BJ (cell line): ENCODE measurements at regions not wholly inside any gene's neighbourhood (a gene's known extent, or its start where the extent isn't known, plus 50 kb on each side); places are given as distances from the start of the nearest gene placed in this dataset.

Experiments used
- CTCF ChIA-PET: fragments of 350-600 bp; formaldehyde crosslinking; extraction: SDS; loops from one replicate; lab custom pipeline; 2021; ENCODE audit warnings: antibody characterized with exemption, inconsistent platforms; lab: Yijun Ruan, JAX
- POLR2A ChIA-PET: fragments of 300-600 bp; sonication (Branson Sonifier 250); formaldehyde crosslinking; extraction: SDS; loops from one replicate; lab custom pipeline; 2021; ENCODE audit warnings: antibody characterized with exemption; lab: Charles Lee
- DNase-seq: peaks from one replicate; pipeline ENCODE4 v3.0.0-alpha.2; 2011; ENCODE audit warnings: low read depth
- H3K27me3 ChIP-seq: 2 replicates; pipeline ENCODE4 v1.6.0; 2011; ENCODE audit warnings: low read length; ENCODE audit not compliant: control insufficient read depth, insufficient read depth
- H3K36me3 ChIP-seq: 2 replicates; pipeline ENCODE4 v1.5.1; 2011; ENCODE audit warnings: low read length; ENCODE audit not compliant: control insufficient read depth, insufficient read depth
- H3K4me3 ChIP-seq: 2 replicates; pipeline ENCODE4 v1.5.1; 2011; ENCODE audit warnings: low read depth, mild to moderate bottlenecking, control low read depth, low read length
- TF ChIP-seq, protein P1 (sequence below): IDR thresholded peaks from 2 replicates; pipeline ENCODE4 v1.5.1; 2011; ENCODE audit warnings: low read depth, mild to moderate bottlenecking, control low read depth, inconsistent platforms, low read length, moderate library complexity; ENCODE audit not compliant: insufficient read depth

DNA sequence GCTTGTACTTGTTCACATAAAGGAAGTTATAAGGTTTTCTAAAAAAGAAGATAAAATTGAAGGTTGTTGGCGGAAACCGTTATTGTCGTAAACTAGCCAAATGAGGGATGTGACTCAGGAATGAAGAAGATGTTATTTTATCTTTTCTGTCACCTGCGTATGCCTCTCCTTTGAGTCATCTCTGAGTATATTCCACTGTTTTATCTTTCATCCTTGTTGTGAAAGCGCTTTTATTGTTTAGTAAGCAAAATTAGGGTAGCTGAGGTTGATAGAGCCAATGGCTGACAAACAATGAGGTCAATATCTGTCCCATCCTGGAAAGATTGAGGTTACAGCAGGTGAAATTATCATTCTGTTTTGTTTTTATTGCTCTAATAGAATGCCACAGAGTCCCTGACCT lies 105.0 kb downstream of the TUSC1 start:
- ChIA-PET POLR2A (no interaction called here), CTCF (no interaction called here)
- no peaks in the 10 kb centered on the region for H3K27me3 ChIP-seq
- TF ChIP-seq, protein P1, sequence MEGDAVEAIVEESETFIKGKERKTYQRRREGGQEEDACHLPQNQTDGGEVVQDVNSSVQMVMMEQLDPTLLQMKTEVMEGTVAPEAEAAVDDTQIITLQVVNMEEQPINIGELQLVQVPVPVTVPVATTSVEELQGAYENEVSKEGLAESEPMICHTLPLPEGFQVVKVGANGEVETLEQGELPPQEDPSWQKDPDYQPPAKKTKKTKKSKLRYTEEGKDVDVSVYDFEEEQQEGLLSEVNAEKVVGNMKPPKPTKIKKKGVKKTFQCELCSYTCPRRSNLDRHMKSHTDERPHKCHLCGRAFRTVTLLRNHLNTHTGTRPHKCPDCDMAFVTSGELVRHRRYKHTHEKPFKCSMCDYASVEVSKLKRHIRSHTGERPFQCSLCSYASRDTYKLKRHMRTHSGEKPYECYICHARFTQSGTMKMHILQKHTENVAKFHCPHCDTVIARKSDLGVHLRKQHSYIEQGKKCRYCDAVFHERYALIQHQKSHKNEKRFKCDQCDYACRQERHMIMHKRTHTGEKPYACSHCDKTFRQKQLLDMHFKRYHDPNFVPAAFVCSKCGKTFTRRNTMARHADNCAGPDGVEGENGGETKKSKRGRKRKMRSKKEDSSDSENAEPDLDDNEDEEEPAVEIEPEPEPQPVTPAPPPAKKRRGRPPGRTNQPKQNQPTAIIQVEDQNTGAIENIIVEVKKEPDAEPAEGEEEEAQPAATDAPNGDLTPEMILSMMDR = no peak
- no peak overlapping the region for H3K4me3 ChIP-seq
- no peaks in the 10 kb centered on the region for H3K36me3 ChIP-seq
- no peak for DNase-seq

DNA sequence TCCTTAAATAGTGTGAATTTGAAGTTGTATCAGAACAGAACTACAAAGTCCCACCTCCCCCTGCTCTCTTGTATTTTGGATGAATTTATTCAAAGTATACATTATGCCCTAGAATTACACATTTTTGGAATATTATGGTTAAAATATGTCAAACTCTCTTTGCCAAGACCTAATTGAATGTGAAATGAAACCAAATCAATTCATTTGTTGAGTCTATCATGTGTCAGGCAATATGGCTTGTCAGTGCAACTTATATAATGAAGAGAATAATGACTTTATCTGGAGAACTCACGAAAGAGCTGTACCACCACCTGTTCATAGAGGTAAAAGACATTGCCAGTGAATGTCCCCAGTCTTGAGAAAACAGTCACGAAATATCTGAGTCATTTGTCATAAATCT lies 106.8 kb downstream of the TUSC1 start:
- Histone ChIP-seq H3K27me3 (no peaks in the 10 kb centered on the region), H3K36me3 (no peaks in the 10 kb centered on the region), H3K4me3 (no peak overlapping the region)
- TF ChIP-seq, protein P1 = no peak
- CTCF ChIA-PET = no interaction called here
- no peak for DNase-seq
- POLR2A ChIA-PET = no interaction called here

DNA sequence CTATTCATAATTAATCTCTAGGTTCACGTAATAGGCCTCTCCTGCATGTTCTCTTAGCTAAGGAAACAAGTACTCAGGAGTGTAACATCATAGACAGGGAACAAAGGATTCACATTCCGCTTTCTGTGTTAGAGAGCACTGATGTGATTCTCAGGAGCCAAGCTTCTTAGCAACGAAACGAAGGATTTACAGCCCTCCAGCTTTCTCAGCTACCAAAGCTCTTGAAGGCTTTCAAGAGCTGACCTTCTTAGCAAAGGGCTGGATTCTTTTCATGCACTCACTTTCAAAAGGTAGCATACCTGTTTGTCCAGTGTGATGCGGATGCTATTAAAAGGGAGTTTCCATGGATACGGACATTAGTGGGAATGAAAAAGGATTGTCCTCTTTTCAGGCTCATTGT lies 107.4 kb downstream of the TUSC1 start:
- POLR2A ChIA-PET = no interaction called here
- TF ChIP-seq, protein P1 = no peak
- Histone ChIP-seq H3K27me3 (no peaks in the 10 kb centered on the region), H3K36me3 (no peaks in the 10 kb centered on the region), H3K4me3 (no peak overlapping the region)
- CTCF ChIA-PET = no interaction called here
- no peak for DNase-seq

DNA sequence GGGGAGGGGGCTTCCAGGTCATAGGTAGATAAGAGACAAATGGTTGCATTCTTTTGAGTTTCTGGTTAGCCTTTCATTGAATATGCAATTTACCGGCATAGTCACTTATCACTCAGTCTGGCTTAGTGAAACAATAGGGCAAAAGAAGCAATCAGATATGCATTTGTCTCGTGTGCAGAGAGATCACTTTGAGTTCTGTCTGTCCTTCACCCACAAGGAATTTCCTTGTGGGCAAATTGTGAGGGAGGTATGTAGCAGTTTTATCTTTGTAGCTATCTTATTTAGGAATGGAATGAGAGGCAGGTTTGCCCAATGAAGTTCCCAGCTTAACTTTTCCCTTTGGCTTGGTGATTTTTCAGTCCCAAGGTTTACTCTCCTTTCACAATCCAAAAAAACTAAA lies 116.1 kb downstream of the TUSC1 start:
- CTCF ChIA-PET = no interaction called here
- H3K36me3 ChIP-seq = no peaks in the 10 kb centered on the region
- POLR2A ChIA-PET = no interaction called here

DNA sequence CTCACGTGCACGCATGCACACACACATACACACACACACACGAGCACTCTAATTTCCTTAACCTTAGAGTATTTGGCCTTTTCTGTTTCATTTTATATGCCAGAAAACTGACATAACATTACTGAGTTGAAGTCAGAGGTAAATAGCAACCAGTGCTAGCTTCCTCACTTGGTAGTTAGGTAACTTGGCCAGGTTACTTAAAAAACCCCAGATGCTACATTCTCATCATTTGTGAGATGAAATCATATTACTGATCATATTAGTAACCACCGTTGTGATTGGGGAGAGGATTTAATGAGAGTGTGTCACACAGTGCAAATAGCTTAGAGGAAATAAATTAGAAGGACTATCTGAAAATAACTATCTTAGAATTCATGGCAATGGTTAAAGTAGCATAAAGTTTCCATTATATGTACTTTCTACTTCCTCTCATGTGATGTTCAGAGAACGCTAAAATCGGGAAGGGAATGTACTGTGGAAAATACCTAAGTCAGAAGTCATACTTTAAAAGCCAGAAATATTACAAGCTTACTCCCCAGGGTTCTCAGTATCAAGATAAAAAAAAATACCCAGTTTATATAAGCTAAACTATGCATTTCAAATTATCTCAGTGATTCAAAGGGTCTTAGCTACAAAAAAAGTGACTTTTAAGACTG lies 120.5 kb downstream of the TUSC1 start:
- DNase-seq = no peak
- Histone ChIP-seq H3K27me3 (no peaks in the 10 kb centered on the region), H3K36me3 (no peaks in the 10 kb centered on the region), H3K4me3 (no peak overlapping the region)
- TF ChIP-seq, protein P1 = no peak
- CTCF ChIA-PET = no interaction called here
- POLR2A ChIA-PET = no interaction called here

More for the DNA sequence above, 116.1 kb downstream of the TUSC1 start:
- TF ChIP-seq, protein P1 = no peak
- Histone ChIP-seq H3K27me3 (no peaks in the 10 kb centered on the region), H3K4me3 (no peak overlapping the region)
- no peak for DNase-seq
